Mesenchymal stem cell (in vitro differentiated cells and primary cell): ENCODE measurements at regions not wholly inside any gene's neighbourhood (a gene's known extent, or its start where the extent isn't known, plus 50 kb on each side); places are given as distances from the start of the nearest gene placed in this dataset.

Source experiments
- DNase-seq: peaks from one replicate; pipeline ENCODE4 v3.0.0-alpha.2; 2013
- H2AFZ ChIP-seq: one replicate; pipeline ENCODE4 v1.6.1; 2013; ENCODE audit warnings: low read depth, mild to moderate bottlenecking, control low read depth, inconsistent platforms, low read length, moderate library complexity
- H2AK5ac ChIP-seq: 2 replicates; pipeline ENCODE4 v1.6.1; 2013; ENCODE audit warnings: low read length, moderate library complexity, mild to moderate bottlenecking, inconsistent platforms; ENCODE audit not compliant: severe bottlenecking
- H2BK120ac ChIP-seq: one replicate; pipeline ENCODE4 v1.6.1; 2013; ENCODE audit warnings: low read depth, mild to moderate bottlenecking, inconsistent platforms, low read length, moderate library complexity
- H2BK12ac ChIP-seq, 2 experiments: one replicate each; pipeline ENCODE4 v1.6.1; 2013; ENCODE audit warnings: inconsistent platforms in 2 of 2, low read length in 2 of 2, mild to moderate bottlenecking in 2 of 2, moderate library complexity in 2 of 2, control low read depth in 1 of 2
- H2BK15ac ChIP-seq: one replicate; pipeline ENCODE4 v1.6.1; 2013; ENCODE audit warnings: mild to moderate bottlenecking, low read depth, inconsistent platforms; ENCODE audit not compliant: poor library complexity, severe bottlenecking
- H2BK5ac ChIP-seq: 2 replicates; pipeline ENCODE4 v1.6.1; 2013; ENCODE audit warnings: low read depth, mild to moderate bottlenecking, low read length, control low read depth, inconsistent platforms; ENCODE audit not compliant: poor library complexity, severe bottlenecking
- H3K14ac ChIP-seq, 2 experiments: one replicate each; pipeline ENCODE4 v1.6.1; 2013; ENCODE audit warnings: inconsistent platforms in 2 of 2, low read length in 2 of 2, control low read depth in 1 of 2, mild to moderate bottlenecking in 1 of 2, moderate library complexity in 1 of 2
- H3K18ac ChIP-seq, 2 experiments: one replicate each; pipeline ENCODE4 v1.6.1; 2013; ENCODE audit warnings: inconsistent platforms in 2 of 2, low read length in 2 of 2, control low read depth in 1 of 2, low read depth in 1 of 2, mild to moderate bottlenecking in 1 of 2
- H3K23ac ChIP-seq, 2 experiments: one replicate each; pipeline ENCODE4 v1.6.1; 2013; ENCODE audit warnings: inconsistent platforms in 2 of 2, low read length in 2 of 2, mild to moderate bottlenecking in 2 of 2, moderate library complexity in 2 of 2, control low read depth in 1 of 2
- H3K27ac ChIP-seq: 2 replicates; pipeline ENCODE4 v1.5.1; 2013; ENCODE audit warnings: mild to moderate bottlenecking, moderate library complexity, low read length, control low read depth, inconsistent platforms; ENCODE audit not compliant: poor library complexity, severe bottlenecking
- H3K27me3 ChIP-seq, 2 experiments: 2 replicates each; pipeline versions ENCODE4 v1.6.1 to v1.7.0; 2013; ENCODE audit warnings: low read length in 2 of 2, mild to moderate bottlenecking in 2 of 2, moderate library complexity in 2 of 2, control low read depth in 1 of 2, inconsistent platforms in 1 of 2; ENCODE audit not compliant: control insufficient read depth in 1 of 2, insufficient read depth in 1 of 2
- H3K36me3 ChIP-seq, 2 experiments: 2 replicates each; pipeline versions ENCODE4 v1.6.1 to v1.7.0; 2013; ENCODE audit warnings: low read length in 2 of 2, control low read depth in 1 of 2, inconsistent platforms in 1 of 2, low read depth in 1 of 2, mild to moderate bottlenecking in 1 of 2; ENCODE audit not compliant: insufficient read depth in 2 of 2, control insufficient read depth in 1 of 2
- H3K4ac ChIP-seq, 2 experiments: one replicate each; pipeline ENCODE4 v1.6.1; 2013; ENCODE audit warnings: inconsistent platforms in 2 of 2, low read length in 2 of 2, mild to moderate bottlenecking in 2 of 2, moderate library complexity in 2 of 2, control low read depth in 1 of 2, low read depth in 1 of 2
- H3K4me1 ChIP-seq: 2 replicates; pipeline ENCODE4 v1.6.1; 2013; ENCODE audit warnings: low read depth, low read length, control low read depth; ENCODE audit not compliant: control insufficient read depth, insufficient read depth
- H3K4me2 ChIP-seq: 2 replicates; pipeline ENCODE4 v1.6.1; 2013; ENCODE audit warnings: low read length, mild to moderate bottlenecking, inconsistent platforms; ENCODE audit not compliant: poor library complexity, severe bottlenecking
- H3K4me3 ChIP-seq, 2 experiments: 2 replicates each; pipeline versions ENCODE4 v1.5.1 to v1.7.0; 2013; ENCODE audit warnings: low read length in 2 of 2, mild to moderate bottlenecking in 2 of 2, control low read depth in 1 of 2, low read depth in 1 of 2; ENCODE audit not compliant: insufficient read depth in 1 of 2
- H3K79me1 ChIP-seq: replicated peaks from 2 replicates; pipeline ENCODE4 v1.6.1; 2013; ENCODE audit warnings: mild to moderate bottlenecking, control low read depth, low read length, inconsistent platforms; ENCODE audit not compliant: poor library complexity, severe bottlenecking
- H3K9ac ChIP-seq: 2 replicates; pipeline ENCODE4 v1.7.0; 2013; ENCODE audit warnings: mild to moderate bottlenecking, low read length, moderate library complexity
- H3K9me3 ChIP-seq: 2 replicates; pipeline ENCODE4 v1.7.0; 2013; ENCODE audit warnings: mild to moderate bottlenecking, low read length; ENCODE audit not compliant: control insufficient read depth
- H4K8ac ChIP-seq: one replicate; pipeline ENCODE4 v1.6.1; 2013; ENCODE audit warnings: inconsistent platforms, mild to moderate bottlenecking, low read length, moderate library complexity
- H4K91ac ChIP-seq: one replicate; pipeline ENCODE4 v1.6.1; 2013; ENCODE audit warnings: mild to moderate bottlenecking, low read length, inconsistent platforms
- WGBS: methylation state at CpG from one replicate; pipeline ENCODE4 v1.1.7; 2013; ENCODE audit warnings: mixed read lengths; 5-methylcytosine and 5-hydroxymethylcytosine counted together

GRCh38 chr3:22231061-22231460 is 480.1 kb upstream of the ZNF385D start:
- Histone ChIP-seq H3K4me1 (no peaks in the 10 kb centered on the region), H3K27ac (peak overlapping the region; percentile 5), H3K9me3 (peaks cover 4% of the 10 kb centered on the region), H3K18ac (no peak overlapping the region), H2BK12ac (no peak overlapping the region), H3K14ac (no peak overlapping the region), H3K4me3 (no peak overlapping the region), H2BK15ac (no peak overlapping the region), H2AK5ac (peak overlapping the region; percentile 23), H4K91ac (no peak overlapping the region), H3K9ac (no peak overlapping the region), H3K36me3 (no peaks in the 10 kb centered on the region), H3K4me2 (no peak overlapping the region), H2AFZ (peak overlapping the region; percentile 29), H3K79me1 (no peaks in the 10 kb centered on the region), H3K27me3 (no peaks in the 10 kb centered on the region), H4K8ac (no peak overlapping the region), H2BK120ac (no peak overlapping the region), H3K23ac (no peak overlapping the region), H2BK5ac (no peak overlapping the region), H3K4ac (no peak overlapping the region)
- 54% methylated on average over 1 of the region's 1 CpG for WGBS
- DNase-seq = peak; percentile 74

- Histone ChIP-seq H2BK120ac (no peak overlapping the region), H3K14ac (no peak overlapping the region), H2BK5ac (no peak overlapping the region), H3K79me1 (no peaks in the 10 kb centered on the region), H4K8ac (no peak overlapping the region), H2BK15ac (no peak overlapping the region), H3K9ac (no peak overlapping the region), H2AFZ (no peak overlapping the region), H3K27ac (no peak overlapping the region), H3K4ac (no peak overlapping the region), H3K27me3 (peaks cover 0 to 14% of the 10 kb centered on the region in 2 experiments), H3K4me2 (no peak overlapping the region), H3K36me3 (no peaks in the 10 kb centered on the region), H4K91ac (no peak overlapping the region), H3K18ac (no peak overlapping the region), H3K4me1 (no peaks in the 10 kb centered on the region), H2BK12ac (no peak overlapping the region), H3K9me3 (no peaks in the 10 kb centered on the region), H2AK5ac (no peak overlapping the region), H3K23ac (no peak overlapping the region), H3K4me3 (no peak overlapping the region)
- no peak for DNase-seq
- 75% methylated on average over 1 of the region's 3 CpGs for WGBS
Observed at GRCh38 chr3:22236490-22237270, 485.7 kb upstream of the ZNF385D start.

DNA sequence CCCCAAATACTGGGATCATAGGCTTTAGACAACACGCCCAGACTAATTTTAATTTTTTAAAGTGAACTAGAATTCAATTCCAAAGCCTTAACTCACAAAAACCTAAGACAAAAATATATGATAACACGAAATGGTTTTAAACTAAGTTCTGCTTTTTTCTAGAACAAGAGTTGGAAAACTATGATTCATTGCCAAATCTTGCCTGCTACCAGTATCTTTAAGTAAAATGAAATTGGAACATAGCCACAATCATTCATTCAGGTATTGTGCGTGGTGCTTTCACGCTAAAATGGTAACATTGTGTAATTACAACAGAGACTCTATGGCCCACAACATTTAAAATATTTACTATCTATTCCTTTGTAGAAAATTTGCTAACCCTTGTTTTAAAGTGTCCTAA is 488.0 kb upstream of the ZNF385D start:
- peaks cover 0 to 22% of the 10 kb centered on the region in 2 experiments for H3K27me3 ChIP-seq
- H3K18ac ChIP-seq = no peak overlapping the region
- H3K23ac ChIP-seq = no peak overlapping the region
- H2AFZ ChIP-seq = no peak overlapping the region
- H3K4me1 ChIP-seq = no peaks in the 10 kb centered on the region
- H2BK15ac ChIP-seq = no peak overlapping the region
- H4K91ac ChIP-seq = no peak overlapping the region
- H3K9me3 ChIP-seq = no peaks in the 10 kb centered on the region
- H3K4ac ChIP-seq = no peak overlapping the region
- 71% methylated on average over 2 of the region's 4 CpGs for WGBS
- H2BK5ac ChIP-seq = no peak overlapping the region
- no peak overlapping the region for H3K14ac ChIP-seq
- no peak overlapping the region for H3K9ac ChIP-seq
- H2BK120ac ChIP-seq = no peak overlapping the region
- H3K36me3 ChIP-seq = no peaks in the 10 kb centered on the region
- no peak overlapping the region for H3K27ac ChIP-seq
- H3K79me1 ChIP-seq = no peaks in the 10 kb centered on the region
- H2AK5ac ChIP-seq = no peak overlapping the region
- no peak overlapping the region for H4K8ac ChIP-seq
- no peak for DNase-seq
- no peak overlapping the region for H2BK12ac ChIP-seq
- H3K4me3 ChIP-seq = no peak overlapping the region
- no peak overlapping the region for H3K4me2 ChIP-seq

- 80% methylated on average over 1 of the region's 2 CpGs for WGBS
- Histone ChIP-seq H3K4ac (no peak overlapping the region), H4K8ac (no peak overlapping the region), H2BK15ac (no peak overlapping the region), H2BK120ac (no peak overlapping the region), H3K14ac (no peak overlapping the region), H3K4me1 (peaks cover 2% of the 10 kb centered on the region), H2BK12ac (no peak overlapping the region), H3K36me3 (no peaks in the 10 kb centered on the region), H3K9ac (no peak overlapping the region), H3K27ac (no peak overlapping the region), H2BK5ac (no peak overlapping the region), H2AFZ (no peak overlapping the region), H3K79me1 (no peaks in the 10 kb centered on the region), H3K23ac (no peak overlapping the region), H3K4me2 (no peak overlapping the region), H4K91ac (no peak overlapping the region), H3K18ac (no peak overlapping the region), H3K4me3 (no peak overlapping the region), H2AK5ac (no peak overlapping the region), H3K9me3 (no peaks in the 10 kb centered on the region), H3K27me3 (peaks cover 0 to 22% of the 10 kb centered on the region in 2 experiments)
- no peak for DNase-seq
Observed at GRCh38 chr3:22241110-22241509, 490.1 kb upstream of the ZNF385D start.
